ENCODE measurements at regions not wholly inside any gene's neighbourhood (a gene's known extent, or its start where the extent isn't known, plus 50 kb on each side); places are given as distances from the start of the nearest gene placed in this dataset.

- H3K4me3 ChIP-seq (ENCODE audit: low read length) = no peak overlapping the region
- TF ChIP-seq CTCF (conservative IDR thresholded peaks at IDR 0.05; ENCODE audit: low read depth, low read length) = no peak
- no peak for DNase-seq (ENCODE audit: low read depth)
These were observed 215.5 kb upstream of the RGMB start for GRCh38 chr5:98557916-98558315.

GRCh38 chr5:98563885-98564653 lies 209.4 kb upstream of the RGMB start:
- DNase-seq (ENCODE audit: low read depth) = peak; percentile 18
- no peak for TF ChIP-seq CTCF (conservative IDR thresholded peaks at IDR 0.05; ENCODE audit: low read depth, low read length)
- H3K4me3 ChIP-seq (ENCODE audit: low read length) = no peak overlapping the region

GRCh38 chr5:98564836-98565235 lies 208.6 kb upstream of the RGMB start:
- no peak overlapping the region for H3K4me3 ChIP-seq (ENCODE audit: low read length)
- TF ChIP-seq CTCF (conservative IDR thresholded peaks at IDR 0.05; ENCODE audit: low read depth, low read length) = no peak
- no peak for DNase-seq (ENCODE audit: low read depth)

GRCh38 chr5:98568336-98568735 lies 205.1 kb upstream of the RGMB start:
- TF ChIP-seq CTCF (conservative IDR thresholded peaks at IDR 0.05; ENCODE audit: low read depth, low read length) = no peak
- H3K4me3 ChIP-seq (ENCODE audit: low read length) = no peak overlapping the region
- DNase-seq (ENCODE audit: low read depth) = no peak

GRCh38 chr5:98569288-98569687 lies 204.2 kb upstream of the RGMB start:
- no peak for DNase-seq (ENCODE audit: low read depth)
- no peak for TF ChIP-seq CTCF (conservative IDR thresholded peaks at IDR 0.05; ENCODE audit: low read depth, low read length)
- no peak overlapping the region for H3K4me3 ChIP-seq (ENCODE audit: low read length)

GRCh38 chr5:98570010-98570409 lies 203.5 kb upstream of the RGMB start:
- no peak for TF ChIP-seq CTCF (conservative IDR thresholded peaks at IDR 0.05; ENCODE audit: low read depth, low read length)
- H3K4me3 ChIP-seq (ENCODE audit: low read length) = no peak overlapping the region
- DNase-seq (ENCODE audit: low read depth) = no peak

- no peak overlapping the region for H3K4me3 ChIP-seq (ENCODE audit: low read length)
- DNase-seq (ENCODE audit: low read depth) = no peak
- no peak for TF ChIP-seq CTCF (conservative IDR thresholded peaks at IDR 0.05; ENCODE audit: low read depth, low read length)
These were observed 202.7 kb upstream of the RGMB start for GRCh38 chr5:98570661-98571191.

Data from retinal pigment epithelial cell (primary cell).